HG02623 (cell line): ENCODE measurements at regions not wholly inside any gene's neighbourhood (a gene's known extent, or its start where the extent isn't known, plus 50 kb on each side); places are given as distances from the start of the nearest gene placed in this dataset.
"Not testable (repeated sequence)": the region's sequence is repeated elsewhere in the genome, so short reads cannot be mapped to it uniquely, and the experiment has no call there.

ENCODE experiments used
- ATAC-seq: cut with Tn5 transposase; IDR thresholded peaks from one replicate; pipeline ENCODE4 v1.9.1; 2021; ENCODE audit warnings: moderate library complexity; ENCODE audit not compliant: unreplicated experiment

DNA sequence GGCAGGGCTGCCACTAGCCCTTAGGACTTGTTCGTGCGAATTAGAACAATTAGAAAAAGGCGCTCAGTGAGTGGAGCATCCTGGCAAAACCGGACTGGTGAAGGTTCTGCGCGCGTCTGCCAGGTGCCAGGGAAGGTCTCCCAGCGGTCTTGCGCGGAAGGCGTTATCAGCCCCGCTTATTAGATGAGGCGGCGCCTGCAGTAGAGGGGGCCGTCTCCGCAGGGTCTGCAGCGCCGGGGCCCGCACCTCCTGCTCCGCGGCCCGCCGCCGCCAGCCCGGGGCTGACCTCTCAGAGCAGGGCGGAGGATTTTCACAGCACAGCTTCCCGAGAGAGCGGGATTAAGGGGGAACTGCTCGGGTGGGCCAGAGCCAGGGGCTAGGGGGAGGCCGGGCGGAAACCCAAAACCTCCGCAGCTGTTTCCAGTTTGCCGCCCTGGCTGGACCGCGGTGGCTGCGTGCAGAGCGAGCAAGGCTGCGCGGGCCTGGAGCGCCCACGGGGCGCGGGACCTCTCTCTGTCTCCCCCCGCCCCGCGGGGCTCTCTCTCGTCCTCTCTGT, 155.2 kb downstream of the FOXD2 start:
- no peak for ATAC-seq

DNA sequence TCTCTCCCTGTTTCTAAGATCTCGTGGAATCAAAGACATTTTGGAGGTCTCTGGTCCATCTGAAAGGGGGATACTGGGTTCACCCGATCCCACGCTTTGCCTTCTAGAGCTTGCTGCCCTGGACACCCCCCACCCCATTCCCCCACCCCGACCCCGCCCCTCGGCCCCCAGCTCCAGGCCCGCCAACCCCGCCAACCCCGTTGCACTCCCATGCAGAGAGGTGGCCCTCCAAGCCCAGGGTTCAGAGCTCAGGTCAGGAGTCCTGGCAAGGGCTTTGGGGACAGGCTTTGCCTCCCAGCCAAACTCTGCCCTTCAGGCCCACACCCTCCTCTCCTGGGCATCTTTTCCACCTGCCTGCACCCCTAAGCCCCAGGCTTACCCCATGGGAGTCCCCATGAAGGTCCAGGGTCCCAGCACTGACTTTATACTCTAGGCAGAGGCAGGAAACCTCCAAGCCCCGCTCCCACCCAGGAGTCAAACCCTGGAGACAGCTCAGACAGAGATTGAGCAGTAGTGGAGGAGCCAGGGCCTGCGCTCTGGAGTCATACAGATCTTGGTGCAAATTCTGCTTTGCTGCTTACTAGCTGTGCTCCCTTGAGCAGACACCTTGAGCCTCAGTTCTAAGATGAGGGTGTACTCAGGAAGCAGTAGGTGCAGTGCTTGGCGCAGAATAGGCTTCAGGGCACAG, 155.9 kb downstream of the FOXD2 start:
- no peak for ATAC-seq

DNA sequence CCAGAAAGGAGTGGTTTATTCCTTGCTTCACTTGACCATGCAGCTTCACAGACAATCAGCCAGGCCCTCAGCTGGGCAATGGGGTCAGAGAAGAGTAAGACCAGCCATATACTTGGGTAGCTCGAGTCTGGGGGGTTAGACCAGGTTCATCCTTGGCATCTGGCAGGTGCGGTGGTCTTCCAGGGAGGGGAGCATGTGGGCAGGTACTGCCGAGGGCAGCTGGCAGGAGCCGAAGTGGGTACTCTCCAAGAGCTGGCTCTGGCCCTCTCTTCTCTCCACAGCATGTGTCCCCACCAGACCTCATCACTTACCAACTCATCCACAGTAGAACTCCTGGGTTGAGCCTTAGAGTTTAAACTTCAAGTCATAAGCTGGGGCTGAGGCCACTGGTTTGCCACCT, 156.8 kb downstream of the FOXD2 start:
- no peak for ATAC-seq

DNA sequence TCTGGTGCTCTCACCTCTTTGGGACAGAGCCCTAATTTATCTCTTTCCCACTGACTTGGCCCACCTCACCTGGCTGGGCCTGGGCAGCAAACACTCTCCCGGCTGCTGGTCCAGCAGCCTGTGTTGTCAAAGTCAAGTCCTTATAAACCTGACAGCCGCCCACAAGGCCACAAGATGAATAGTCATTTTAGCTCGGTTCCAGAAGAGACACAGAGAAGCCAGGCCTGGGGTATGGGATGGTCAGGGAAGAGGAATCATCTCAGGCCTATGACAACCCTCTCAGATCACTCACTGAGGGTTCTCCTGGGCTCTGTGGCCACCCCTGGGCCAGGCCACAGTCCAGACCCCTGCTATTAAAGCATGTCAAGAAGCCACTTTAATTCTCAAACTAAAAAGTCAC, 158.5 kb downstream of the FOXD2 start:
- no peak for ATAC-seq

DNA sequence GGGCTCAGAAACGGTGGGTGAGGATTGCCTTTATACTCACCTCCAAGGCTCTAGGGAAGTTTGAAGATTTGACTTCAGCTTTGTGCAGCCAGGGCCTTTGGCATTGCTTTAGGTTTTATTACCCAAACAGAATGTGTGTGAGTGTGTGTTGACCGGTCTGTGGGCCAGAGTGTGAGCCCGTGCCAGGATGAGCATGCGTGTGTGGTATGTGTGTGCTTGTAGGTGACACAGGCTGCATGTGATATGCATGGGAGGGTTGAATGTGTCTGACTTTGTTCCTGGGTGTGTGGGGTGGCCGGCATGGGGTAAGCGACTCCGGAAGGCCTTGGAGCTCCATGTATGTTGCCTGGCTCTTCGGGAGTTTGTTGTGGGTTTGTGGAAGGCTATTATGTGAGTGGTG, 160.5 kb downstream of the FOXD2 start:
- ATAC-seq = no peak

DNA sequence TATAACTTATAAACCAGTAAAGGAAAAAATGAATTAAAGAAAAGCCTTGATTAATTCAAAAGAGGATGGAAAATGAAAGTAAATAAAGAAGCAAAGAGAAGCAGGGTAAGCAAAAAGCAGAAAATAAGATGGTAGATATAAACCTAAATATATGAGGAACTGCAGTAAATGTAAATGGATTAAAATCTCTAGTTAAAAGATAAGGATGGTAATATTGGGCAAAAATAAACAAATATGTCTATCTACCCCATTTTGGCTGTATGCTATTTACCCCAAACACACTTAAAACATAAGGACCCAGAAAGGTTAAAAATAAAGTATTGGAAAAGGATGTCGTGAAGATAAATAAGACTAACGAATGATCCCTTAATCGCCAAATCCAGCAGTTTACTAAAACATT, 161.9 kb downstream of the FOXD2 start:
- no peak for ATAC-seq

DNA sequence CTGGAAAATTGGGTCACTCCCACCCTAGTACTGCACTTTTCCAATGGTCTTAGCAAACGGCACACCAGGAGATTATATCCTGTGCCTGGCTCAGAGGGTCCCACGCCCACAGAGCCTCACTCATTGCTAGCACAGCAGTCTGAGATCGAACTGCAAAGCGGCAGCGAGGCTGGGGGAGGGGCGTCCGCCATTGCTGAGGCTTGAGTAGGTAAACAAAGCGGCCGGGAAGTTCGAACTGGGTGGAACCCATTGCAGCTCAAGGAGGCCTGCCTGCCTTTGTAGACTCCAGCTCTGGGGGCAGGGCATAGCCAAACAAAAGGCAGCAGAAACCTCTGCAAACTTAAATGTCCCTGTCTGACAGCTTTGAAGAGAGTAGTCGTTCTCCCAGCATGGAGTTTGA, 164.6 kb downstream of the FOXD2 start:
- not testable (repeated sequence) for ATAC-seq

DNA sequence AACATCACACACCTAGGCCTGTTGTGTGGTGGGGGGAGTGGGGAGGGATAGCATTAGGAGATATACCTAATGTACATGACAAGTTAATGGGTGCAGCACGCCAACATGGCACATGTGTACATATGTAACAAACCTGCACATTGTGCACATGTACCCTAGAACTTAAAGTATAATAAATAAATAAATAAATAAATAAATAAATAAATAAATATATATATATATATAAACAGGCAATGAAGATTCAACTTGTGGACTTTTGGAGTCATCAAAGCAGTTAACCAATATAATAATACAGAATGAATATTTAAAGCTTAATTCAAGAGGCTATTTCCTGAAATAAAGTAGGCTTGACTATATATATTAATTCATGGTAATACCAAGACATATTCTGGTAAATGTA, 167.0 kb downstream of the FOXD2 start:
- ATAC-seq = not testable (repeated sequence)

DNA sequence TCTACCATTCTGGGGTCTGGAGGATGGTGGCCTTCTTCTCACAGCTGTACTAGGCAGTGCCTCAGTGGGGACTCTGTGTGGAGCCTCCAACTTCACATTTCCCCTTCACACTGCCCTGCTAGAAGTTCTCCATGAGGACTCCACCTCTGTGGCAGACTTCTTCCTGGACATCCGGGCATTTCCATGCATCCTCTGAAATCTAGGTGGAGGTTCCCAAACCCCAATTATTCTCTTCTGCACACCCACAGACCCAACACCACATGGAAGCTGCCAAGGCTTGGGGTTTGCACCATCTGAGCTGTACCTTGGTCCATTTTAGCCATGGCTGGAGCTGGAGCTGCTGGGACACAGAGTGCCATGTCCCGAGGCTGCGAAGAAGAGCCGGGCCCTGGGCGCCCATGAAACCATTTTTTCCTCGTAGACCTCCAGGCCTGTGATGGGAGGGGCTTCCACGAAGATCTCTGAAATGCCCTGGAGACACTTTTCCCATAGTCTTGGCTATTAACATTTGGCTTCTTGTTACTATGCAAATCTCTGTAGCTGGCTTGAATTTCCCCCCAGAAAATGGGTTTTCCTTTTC, 170.5 kb downstream of the FOXD2 start:
- no peak for ATAC-seq

DNA sequence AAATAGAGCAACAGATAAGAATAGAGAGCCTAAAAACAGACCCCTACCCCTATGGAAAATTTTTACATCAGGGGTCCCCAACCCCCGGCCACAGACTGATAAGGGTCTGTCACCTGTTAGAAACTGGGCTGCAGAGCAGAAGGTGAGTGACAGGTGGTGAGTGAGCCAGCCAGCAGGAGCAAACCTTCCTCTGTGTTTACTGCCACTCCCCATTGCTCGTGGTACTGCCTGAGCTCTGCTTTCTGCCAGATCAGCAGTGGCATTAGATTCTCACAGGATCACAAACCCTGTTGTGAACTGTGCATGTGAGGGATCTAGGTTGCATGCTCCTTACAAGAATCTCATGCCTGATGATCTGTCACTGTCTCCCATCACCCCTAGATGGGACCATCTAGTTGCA, 174.1 kb downstream of the FOXD2 start:
- ATAC-seq = no peak

DNA sequence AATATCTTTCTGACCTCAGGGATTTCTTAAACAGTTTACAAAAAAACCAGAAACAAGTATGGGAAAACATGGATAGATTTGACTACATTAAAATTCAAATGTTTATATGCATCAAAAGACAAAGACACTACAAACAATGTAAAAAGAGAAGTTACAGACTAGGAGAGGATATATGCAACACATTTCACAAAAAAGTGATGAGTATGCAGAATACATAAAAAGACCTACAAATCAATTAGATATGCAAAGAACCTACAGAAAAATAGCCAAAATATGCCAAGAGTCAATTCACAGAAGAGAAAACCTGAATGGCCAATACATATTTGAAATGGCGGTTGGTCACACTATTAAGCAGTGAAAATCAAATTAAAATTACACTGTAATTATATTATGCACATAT, 175.0 kb downstream of the FOXD2 start:
- ATAC-seq = no peak

DNA sequence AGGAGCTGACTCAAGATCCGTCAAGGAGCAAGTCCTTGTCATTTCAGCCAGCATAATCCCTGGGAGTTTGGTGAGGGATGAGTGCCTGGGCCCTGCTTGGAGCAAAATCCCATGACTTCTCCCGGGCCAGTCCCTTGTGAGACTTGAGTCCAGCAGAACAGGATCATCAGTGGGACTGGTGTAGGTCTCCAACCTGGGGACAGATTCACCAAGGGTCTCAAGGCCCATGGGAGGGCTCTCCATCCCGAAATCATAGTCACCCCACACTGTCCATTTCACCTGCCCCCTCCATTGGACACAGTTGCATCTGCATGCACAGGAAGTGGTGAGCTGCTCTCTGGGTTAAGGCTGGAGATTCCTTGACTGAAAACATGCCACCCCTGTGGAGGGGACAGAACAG, 178.2 kb downstream of the FOXD2 start:
- no peak for ATAC-seq

DNA sequence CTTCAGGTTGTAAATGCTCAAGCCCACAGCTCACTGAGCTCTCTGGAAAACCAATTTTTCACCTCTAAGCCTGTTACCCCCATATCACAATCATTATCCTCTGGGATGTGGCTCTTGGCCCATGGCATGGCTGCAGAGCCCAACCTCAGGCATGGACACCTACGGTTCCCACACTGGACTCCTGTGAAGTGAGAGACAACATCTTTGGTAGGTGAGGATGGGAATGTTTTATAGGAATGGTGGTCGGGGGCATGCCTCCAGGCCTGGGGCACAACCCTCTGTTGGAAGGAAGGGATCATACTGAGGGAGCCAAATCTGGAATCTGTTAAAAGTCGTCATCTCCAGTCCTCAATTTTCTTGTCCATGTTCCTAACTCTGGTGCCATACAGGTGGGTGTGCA, 179.1 kb downstream of the FOXD2 start:
- no peak for ATAC-seq

DNA sequence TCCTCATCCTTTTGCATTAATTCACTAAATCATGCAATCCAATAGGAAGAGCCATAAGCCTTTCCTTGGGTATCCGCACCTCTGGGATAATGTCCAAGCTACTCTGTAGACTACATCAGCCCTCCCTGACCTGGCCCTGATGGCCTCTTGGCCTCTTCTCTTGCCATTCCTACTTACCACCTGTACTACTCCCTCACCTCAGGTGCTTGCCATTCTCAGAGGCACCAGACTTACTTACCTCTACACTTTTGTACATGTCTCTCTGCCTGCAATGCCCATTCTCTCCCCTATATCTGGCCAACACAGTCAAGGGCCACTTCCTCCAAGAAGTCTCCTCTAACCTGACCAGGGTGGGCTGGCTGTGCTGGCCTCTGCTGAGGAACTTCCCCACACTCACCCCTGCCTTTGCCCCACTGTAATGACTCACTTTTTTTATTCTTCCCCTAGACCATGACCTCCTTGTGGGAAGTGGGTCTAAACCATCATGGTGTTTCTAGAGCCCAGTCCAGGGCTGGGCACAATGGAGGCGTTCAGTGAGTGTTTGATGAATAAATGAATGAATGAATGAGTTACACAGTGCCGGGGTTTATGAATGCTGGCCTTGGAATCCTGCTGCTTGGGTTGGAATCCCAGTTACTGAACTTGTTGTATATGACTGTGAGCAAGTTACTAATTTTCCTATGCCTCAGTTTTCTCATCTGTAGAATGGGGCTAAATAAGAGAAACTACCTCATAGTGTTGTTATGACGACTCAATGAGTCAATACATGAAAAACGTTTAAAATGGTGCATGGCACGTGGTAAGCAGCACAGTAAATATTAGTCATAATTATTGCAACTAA, 179.8 kb downstream of the FOXD2 start:
- ATAC-seq = no peak

DNA sequence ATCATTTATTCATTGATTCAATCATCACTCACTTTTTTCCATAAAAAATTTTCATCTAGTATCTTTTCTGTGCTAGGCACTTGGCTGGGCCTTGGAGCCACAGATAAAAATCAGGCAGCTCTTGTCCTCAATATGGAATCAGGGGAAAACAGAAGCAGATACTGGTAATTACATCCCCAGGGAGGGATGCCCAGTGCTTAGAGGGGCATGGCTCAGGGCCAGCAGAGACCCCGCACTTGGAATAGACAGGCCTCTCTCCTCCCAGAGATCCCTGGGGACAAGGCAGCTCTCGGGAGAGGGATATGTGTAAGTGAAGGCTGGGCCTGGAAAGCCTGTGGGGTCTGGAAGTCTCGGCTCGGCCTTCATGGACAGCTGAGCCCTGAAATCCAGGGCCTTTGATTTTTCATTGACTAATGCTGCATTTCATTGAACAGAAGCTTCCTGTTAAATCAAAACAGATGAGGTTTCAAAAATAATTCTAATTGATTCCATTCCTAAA, 180.4 kb downstream of the FOXD2 start:
- no peak for ATAC-seq

DNA sequence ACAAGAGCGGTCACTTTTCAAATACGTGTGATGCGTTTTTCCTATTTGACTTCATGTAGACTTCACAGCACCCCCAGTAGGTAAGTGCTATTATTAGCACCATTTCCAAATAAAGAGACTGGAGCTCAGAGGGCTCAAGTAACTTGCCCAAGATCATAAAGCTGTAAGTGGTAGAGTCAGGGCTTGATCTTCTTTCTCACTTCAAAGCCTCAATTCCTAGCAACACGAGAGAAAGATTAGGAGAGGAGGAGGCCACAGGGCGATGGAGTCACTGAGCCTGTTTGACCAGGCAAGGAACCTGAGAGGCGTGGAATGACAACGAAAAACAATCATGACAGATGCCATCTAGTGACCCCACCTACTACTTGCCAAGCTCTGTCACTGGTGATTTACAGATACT, 181.0 kb downstream of the FOXD2 start:
- ATAC-seq = no peak

DNA sequence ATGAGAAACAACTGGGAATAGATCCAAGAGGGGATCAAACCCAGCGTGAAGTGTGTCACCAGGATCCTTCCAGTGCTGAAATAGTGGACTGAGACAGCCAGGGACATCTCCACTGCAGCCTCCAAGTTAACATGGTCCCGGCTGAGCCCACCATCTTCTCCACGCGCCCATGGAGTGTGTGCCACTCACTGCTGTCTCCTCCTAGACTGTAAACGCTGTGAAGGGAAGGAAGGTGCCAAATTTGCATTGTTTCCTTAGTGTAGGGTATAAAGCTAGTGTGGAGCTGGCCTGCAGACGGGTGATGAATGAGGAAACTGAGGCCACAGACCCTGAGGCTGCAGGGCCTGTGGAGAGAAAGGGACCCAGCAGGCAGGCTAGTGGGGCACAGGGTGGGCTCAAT, 183.6 kb downstream of the FOXD2 start:
- no peak for ATAC-seq

DNA sequence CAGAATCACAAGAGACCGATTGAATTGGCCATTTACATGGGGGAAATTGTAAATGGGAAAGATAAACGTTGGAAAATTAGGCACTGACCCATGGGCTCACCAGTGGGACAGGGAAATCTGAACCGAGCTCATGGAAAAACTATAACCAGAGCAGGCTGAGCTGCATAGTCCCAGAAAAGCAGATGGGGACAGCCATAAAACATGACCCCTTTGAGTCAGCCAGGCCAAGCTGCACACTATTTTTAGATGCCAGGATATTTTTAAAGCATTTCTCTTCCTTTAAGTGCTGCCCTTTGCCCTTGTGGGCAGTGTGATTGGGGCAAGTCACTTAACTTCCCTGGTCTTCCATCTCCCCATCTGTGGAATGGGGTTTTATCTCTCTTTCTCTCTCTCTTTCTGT, 184.1 kb downstream of the FOXD2 start:
- no peak for ATAC-seq

DNA sequence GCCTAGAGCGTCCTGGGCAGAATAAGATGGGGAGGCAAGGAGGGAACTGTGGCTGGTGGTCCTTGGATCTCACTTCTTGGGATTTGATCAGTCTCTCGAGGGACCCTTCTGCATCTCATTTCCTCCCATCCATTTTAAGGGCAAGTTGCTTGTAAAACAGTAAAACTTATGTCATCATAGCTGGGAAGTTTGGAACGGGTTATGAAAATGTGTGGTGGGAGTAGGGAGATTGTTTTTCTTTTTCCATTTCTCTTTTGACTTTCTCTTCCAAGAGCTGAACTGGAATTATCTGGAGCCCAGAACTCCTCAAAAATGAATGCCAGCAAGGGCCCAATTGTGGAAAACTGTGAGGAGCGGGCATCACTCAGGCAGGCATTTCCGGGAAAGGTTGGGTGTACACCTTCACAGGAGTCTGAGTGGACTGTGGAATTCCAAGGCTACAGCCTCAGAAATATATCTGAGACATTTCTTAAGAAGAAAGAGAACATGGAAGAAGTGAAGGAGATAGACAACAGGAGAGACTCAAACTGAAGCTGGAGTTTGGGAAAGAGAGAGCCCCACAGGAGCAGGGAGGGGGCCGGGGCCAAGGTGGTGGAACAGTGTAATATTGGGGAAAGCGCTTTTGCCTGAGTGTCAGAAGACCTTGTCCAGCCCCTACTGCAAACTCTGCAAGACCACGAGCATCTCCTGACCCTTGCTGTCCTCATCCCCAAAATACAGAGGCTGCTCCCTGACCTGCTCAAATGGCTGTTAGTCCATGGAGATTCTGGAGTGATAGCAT, 185.1 kb downstream of the FOXD2 start:
- ATAC-seq = no peak

DNA sequence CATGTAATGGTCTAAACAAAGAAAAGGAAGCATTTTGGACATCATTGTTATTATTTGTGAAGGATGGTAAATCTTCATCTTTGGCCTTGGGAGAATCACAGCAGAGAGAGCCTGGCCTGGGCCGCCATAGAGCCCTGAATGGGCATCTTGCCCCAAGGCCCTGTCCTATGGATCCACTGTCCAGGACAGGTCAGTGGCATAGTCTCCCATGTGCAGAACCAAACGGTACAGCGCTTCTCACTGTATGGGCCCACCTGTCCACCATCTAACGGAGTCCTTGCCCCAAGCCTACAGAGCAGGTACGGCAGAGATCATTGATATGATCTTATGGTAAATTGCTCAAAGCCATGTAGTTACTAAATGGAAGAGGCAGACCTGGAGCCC, 185.7 kb downstream of the FOXD2 start:
- no peak for ATAC-seq

DNA sequence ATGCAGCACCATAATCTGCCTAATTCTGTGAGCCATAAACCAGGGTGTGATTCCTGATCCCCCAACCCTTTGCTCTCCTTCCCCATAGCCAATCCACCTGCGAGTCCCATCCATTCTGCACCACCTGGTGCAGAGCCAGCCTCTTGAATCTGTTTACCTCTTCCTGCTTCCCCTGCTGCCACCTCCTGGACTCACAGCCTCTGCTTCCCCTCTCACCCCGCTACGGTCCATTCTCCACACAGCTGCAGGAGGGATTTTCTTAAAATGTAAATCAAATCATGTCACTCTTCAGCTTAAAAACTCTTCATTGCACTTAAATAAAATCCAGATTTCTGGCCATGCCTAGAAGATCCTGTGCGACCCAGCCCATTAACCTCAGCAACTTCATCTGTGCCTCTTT, 186.7 kb downstream of the FOXD2 start:
- no peak for ATAC-seq
